SK-N-SH treated with all-trans-retinoic acid at 6 μM for 48 hours (cell line): ENCODE measurements at regions not wholly inside any gene's neighbourhood (a gene's known extent, or its start where the extent isn't known, plus 50 kb on each side); places are given as distances from the start of the nearest gene placed in this dataset.

ENCODE experiments used
- ATAC-seq: fragments of 200-7000 bp; cut with Tn5 transposase; 3 replicates; pipeline ENCODE4 v1.9.1; 2020; ENCODE audit warnings: mild to moderate bottlenecking, moderate library complexity
- ARNTL ChIP-seq: fragments of 450-650 bp; formaldehyde crosslinking; IDR thresholded peaks from 2 replicates; pipeline ENCODE4 v1.5.0; 2020; ENCODE audit warnings: low read depth, mild to moderate bottlenecking, moderate library complexity, borderline replicate concordance
- BACH2 ChIP-seq: fragments of 250-450 bp; sonication (Bioruptor Pico); IDR thresholded peaks from 2 replicates; pipeline ENCODE4 v1.9.0; 2021; ENCODE audit warnings: mild to moderate bottlenecking, borderline replicate concordance
- CSDC2 ChIP-seq: fragments of 250-450 bp; sonication (Bioruptor Pico); IDR thresholded peaks from 2 replicates; pipeline ENCODE4 v1.5.0; 2020; ENCODE audit warnings: mild to moderate bottlenecking, moderate library complexity
- ESRRG ChIP-seq: fragments of 250-450 bp; sonication (Bioruptor Pico); IDR thresholded peaks from 2 replicates; pipeline ENCODE4 v1.6.1; 2021; ENCODE audit warnings: mild to moderate bottlenecking
- GLIS3 ChIP-seq: fragments of 250-450 bp; sonication (Bioruptor Pico); IDR thresholded peaks from 2 replicates; pipeline ENCODE4 v1.5.0; 2020; ENCODE audit warnings: mild to moderate bottlenecking, moderate library complexity
- ISL1 ChIP-seq: fragments of 250-450 bp; sonication (Bioruptor Pico); IDR thresholded peaks from 2 replicates; pipeline ENCODE4 v2.1.2; 2022; ENCODE audit warnings: mild to moderate bottlenecking, moderate library complexity
- OSR1 ChIP-seq: fragments of 250-450 bp; sonication (Bioruptor Pico); IDR thresholded peaks from 2 replicates; pipeline ENCODE4 v1.8.0; 2022; ENCODE audit warnings: moderate library complexity, mild to moderate bottlenecking, inconsistent platforms
- PPARA ChIP-seq: fragments of 250-450 bp; sonication (Bioruptor Pico); IDR thresholded peaks from 2 replicates; pipeline ENCODE4 v1.5.0; 2020; ENCODE audit warnings: mild to moderate bottlenecking, borderline replicate concordance
- RARB ChIP-seq: fragments of 250-450 bp; sonication (Bioruptor Pico); IDR thresholded peaks from 2 replicates; pipeline ENCODE4 v1.8.0; 2021; ENCODE audit warnings: mild to moderate bottlenecking, moderate library complexity
- TCF4 ChIP-seq: fragments of 250-450 bp; sonication (Bioruptor Pico); IDR thresholded peaks from 2 replicates; pipeline ENCODE4 v1.8.0; 2021; ENCODE audit warnings: mild to moderate bottlenecking, moderate library complexity, borderline replicate concordance
- TOX ChIP-seq: fragments of 250-450 bp; sonication (Bioruptor Pico); IDR thresholded peaks from 2 replicates; pipeline ENCODE4 v1.8.0; 2021; ENCODE audit warnings: mild to moderate bottlenecking, moderate library complexity, borderline replicate concordance
- ZC3H10 ChIP-seq: fragments of 250-450 bp; sonication (Bioruptor Pico); IDR thresholded peaks from 2 replicates; pipeline ENCODE4 v1.5.1; 2021; ENCODE audit warnings: mild to moderate bottlenecking, moderate library complexity
- ZFP3 ChIP-seq: fragments of 250-450 bp; sonication (Bioruptor Pico); IDR thresholded peaks from 2 replicates; pipeline ENCODE4 v1.5.0; 2020; ENCODE audit warnings: mild to moderate bottlenecking, moderate library complexity
- ZFP30 ChIP-seq: fragments of 450-650 bp; formaldehyde crosslinking; IDR thresholded peaks from 2 replicates; pipeline ENCODE4 v1.5.0; 2022; ENCODE audit warnings: mild to moderate bottlenecking, moderate library complexity
- ZNF565 ChIP-seq: fragments of 450-650 bp; formaldehyde crosslinking; conservative IDR thresholded peaks from 2 replicates; pipeline ENCODE4 v1.5.0; 2020; ENCODE audit warnings: low read depth, mild to moderate bottlenecking, moderate library complexity
- ZNF70 ChIP-seq: fragments of 450-650 bp; formaldehyde crosslinking; IDR thresholded peaks from 2 replicates; pipeline ENCODE4 v1.5.0; 2020; ENCODE audit warnings: mild to moderate bottlenecking, moderate library complexity
- ZNF8 ChIP-seq: fragments of 450-650 bp; formaldehyde crosslinking; IDR thresholded peaks from 2 replicates; pipeline ENCODE4 v1.5.0; 2020; ENCODE audit warnings: mild to moderate bottlenecking, moderate library complexity
- TF ChIP-seq, protein P1 (sequence below): fragments of 250-450 bp; sonication (Bioruptor Pico); IDR thresholded peaks from 2 replicates; pipeline ENCODE4 v1.8.0; 2021; ENCODE audit warnings: low read depth, mild to moderate bottlenecking, moderate library complexity, borderline replicate concordance
- TF ChIP-seq, protein P2 (sequence below): fragments of 250-450 bp; sonication (Bioruptor Pico); IDR thresholded peaks from 2 replicates; pipeline ENCODE4 v1.5.1; 2020; ENCODE audit warnings: low read depth, mild to moderate bottlenecking, moderate library complexity
- TF ChIP-seq, protein P3 (sequence below): fragments of 250-450 bp; sonication (Bioruptor Pico); IDR thresholded peaks from 2 replicates; pipeline ENCODE4 v1.5.1; 2021; ENCODE audit warnings: mild to moderate bottlenecking, moderate library complexity
- TF ChIP-seq, protein P4 (sequence below): fragments of 250-450 bp; sonication (Bioruptor Pico); IDR thresholded peaks from 2 replicates; pipeline ENCODE4 v1.8.0; 2020; ENCODE audit warnings: mild to moderate bottlenecking, moderate library complexity, borderline replicate concordance

DNA sequence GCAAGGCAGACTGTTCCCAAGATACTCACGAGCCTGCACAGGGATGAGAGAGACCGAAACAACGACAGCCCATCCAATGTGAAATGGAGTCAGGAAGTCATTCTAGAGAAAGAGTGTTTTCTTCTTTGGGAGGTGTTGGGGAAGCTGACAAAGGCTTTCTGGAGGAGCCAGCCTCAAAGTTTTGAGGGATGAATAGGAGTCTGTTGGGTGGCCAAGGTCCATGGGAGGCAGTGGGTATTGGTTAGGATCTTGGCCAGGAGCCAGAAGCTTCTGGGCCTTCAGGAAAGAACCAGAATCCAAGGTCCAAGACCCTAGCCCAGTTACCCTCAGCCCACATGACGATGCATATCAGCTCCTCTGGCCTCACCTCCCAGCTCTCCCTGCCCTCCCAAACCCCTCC is 59.9 kb upstream of the SHISAL1 start:
- TF ChIP-seq ZFP3 (CRISPR knock-in tag): peak; percentile 72; the same call in 1 of the 2 replicates
- no peak for TF ChIP-seq ISL1 (CRISPR knock-in tag)
- no peak for TF ChIP-seq ZNF70 (CRISPR knock-in tag)
- TF ChIP-seq TOX (CRISPR knock-in tag): no peak
- no peak for ATAC-seq

DNA sequence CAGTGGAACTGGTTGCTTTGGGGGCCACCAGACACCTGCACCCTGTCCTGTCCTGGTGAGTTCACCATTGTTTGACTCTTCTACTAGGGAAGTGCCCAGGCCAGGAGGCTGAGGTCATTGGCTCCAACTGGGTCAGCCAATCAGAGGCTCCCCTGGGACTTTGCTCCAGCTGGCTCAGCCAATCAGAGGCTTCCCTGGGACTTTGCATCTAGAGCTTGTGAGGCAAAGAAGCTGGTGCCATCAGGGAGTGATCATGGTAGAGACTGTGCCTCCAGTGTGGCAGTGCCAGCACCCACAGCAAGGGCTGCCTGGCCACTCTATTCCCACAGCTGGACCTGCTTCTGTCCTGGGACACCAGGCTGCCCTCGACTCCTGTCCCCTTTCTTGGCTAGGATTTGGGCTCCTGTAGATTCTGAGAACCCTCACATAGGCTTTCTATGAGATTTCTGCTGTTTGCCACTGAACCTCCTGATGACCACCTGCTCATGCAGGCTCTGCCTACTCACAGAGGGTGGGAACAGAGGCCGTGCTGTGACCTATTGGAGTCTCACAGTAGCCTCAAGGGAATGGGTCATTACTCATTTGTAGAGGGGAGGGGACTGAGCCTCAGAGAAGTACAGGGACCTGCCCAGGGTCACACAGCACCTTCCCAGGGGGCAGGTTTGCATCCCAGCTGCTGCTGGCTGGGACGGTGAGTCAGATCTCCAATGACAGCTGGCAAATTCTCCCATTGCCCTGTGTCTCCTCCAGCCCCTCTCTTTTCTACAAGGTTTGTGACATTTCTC is 59.2 kb upstream of the SHISAL1 start:
- ATAC-seq: no peak; the same call in 2 of the 3 replicates
- TF ChIP-seq GLIS3 (CRISPR knock-in tag) (no peak), ESRRG (CRISPR knock-in tag) (no peak), TOX (CRISPR knock-in tag) (no peak), ZNF565 (CRISPR knock-in tag) (no peak), ZC3H10 (CRISPR knock-in tag) (no peak), ZFP30 (no peak), BACH2 (CRISPR knock-in tag) (no peak), ZNF70 (CRISPR knock-in tag) (no peak), TCF4 (no peak), CSDC2 (CRISPR knock-in tag) (no peak), PPARA (CRISPR knock-in tag) (no peak), ARNTL (CRISPR knock-in tag) (no peak), ZNF8 (CRISPR knock-in tag) (no peak), ISL1 (CRISPR knock-in tag) (no peak), RARB (CRISPR knock-in tag) (no peak), OSR1 (no peak)
- TF ChIP-seq, protein P1, sequence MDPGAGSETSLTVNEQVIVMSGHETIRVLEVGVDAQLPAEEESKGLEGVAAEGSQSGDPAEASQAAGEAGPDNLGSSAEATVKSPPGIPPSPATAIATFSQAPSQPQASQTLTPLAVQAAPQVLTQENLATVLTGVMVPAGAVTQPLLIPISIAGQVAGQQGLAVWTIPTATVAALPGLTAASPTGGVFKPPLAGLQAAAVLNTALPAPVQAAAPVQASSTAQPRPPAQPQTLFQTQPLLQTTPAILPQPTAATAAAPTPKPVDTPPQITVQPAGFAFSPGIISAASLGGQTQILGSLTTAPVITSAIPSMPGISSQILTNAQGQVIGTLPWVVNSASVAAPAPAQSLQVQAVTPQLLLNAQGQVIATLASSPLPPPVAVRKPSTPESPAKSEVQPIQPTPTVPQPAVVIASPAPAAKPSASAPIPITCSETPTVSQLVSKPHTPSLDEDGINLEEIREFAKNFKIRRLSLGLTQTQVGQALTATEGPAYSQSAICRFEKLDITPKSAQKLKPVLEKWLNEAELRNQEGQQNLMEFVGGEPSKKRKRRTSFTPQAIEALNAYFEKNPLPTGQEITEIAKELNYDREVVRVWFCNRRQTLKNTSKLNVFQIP (CRISPR knock-in tag): no peak
- TF ChIP-seq, protein P2, sequence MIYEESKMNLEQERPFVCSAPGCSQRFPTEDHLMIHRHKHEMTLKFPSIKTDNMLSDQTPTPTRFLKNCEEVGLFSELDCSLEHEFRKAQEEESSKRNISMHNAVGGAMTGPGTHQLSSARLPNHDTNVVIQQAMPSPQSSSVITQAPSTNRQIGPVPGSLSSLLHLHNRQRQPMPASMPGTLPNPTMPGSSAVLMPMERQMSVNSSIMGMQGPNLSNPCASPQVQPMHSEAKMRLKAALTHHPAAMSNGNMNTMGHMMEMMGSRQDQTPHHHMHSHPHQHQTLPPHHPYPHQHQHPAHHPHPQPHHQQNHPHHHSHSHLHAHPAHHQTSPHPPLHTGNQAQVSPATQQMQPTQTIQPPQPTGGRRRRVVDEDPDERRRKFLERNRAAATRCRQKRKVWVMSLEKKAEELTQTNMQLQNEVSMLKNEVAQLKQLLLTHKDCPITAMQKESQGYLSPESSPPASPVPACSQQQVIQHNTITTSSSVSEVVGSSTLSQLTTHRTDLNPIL (CRISPR knock-in tag): no peak
- TF ChIP-seq, protein P3, sequence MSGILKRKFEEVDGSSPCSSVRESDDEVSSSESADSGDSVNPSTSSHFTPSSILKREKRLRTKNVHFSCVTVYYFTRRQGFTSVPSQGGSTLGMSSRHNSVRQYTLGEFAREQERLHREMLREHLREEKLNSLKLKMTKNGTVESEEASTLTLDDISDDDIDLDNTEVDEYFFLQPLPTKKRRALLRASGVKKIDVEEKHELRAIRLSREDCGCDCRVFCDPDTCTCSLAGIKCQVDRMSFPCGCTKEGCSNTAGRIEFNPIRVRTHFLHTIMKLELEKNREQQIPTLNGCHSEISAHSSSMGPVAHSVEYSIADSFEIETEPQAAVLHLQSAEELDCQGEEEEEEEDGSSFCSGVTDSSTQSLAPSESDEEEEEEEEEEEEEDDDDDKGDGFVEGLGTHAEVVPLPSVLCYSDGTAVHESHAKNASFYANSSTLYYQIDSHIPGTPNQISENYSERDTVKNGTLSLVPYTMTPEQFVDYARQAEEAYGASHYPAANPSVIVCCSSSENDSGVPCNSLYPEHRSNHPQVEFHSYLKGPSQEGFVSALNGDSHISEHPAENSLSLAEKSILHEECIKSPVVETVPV (CRISPR knock-in tag): no peak
- TF ChIP-seq, protein P4, sequence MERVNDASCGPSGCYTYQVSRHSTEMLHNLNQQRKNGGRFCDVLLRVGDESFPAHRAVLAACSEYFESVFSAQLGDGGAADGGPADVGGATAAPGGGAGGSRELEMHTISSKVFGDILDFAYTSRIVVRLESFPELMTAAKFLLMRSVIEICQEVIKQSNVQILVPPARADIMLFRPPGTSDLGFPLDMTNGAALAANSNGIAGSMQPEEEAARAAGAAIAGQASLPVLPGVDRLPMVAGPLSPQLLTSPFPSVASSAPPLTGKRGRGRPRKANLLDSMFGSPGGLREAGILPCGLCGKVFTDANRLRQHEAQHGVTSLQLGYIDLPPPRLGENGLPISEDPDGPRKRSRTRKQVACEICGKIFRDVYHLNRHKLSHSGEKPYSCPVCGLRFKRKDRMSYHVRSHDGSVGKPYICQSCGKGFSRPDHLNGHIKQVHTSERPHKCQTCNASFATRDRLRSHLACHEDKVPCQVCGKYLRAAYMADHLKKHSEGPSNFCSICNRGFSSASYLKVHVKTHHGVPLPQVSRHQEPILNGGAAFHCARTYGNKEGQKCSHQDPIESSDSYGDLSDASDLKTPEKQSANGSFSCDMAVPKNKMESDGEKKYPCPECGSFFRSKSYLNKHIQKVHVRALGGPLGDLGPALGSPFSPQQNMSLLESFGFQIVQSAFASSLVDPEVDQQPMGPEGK (CRISPR knock-in tag): no peak
- TF ChIP-seq, all 23 proteins: peak for 0

DNA sequence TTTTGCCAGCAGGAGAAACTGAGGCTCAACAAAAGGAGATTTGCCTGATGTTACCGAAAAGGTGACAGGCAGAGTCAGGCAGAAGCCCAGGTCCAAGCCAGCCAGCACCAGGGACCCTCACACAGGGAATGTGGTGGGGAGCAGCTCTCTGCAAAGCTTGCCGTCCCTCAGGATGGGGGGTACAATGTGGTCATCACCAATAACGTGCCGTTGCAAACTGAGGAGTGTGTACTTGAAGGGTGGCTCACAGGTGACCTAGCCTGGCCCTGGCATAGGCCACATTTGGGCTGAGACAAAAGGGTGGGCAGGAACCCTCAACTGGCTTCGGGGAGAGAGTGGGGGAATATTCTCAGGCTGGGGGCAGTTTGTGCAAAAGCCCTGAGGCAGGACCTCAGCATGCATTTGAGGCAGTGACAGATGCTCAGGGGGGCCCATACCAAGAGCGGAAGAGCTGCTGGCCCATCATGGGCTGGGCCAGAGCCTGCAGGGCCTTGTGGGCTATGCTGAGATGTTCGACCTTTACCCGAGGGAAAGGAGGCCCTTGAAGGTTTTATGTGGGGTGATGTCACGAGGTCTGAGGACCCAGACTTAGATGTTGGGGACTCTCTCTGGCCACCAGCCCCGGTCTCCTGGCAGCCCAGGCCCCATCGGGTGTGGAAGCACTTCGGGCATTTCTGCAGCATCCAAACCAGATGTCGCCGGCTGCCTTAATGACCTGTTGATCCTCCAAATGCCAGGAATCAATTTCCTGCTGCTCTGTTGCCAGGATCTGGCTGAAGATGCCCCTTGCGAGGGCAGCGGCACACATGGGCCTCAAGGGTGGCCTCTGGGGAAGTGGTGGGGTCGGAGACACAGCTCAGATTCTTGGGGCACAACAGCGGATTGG is 57.4 kb upstream of the SHISAL1 start:
- no peak for ATAC-seq
- TF ChIP-seq ZNF565 (CRISPR knock-in tag): no peak
- no peak for TF ChIP-seq ZNF70 (CRISPR knock-in tag)
- TF ChIP-seq ISL1 (CRISPR knock-in tag): no peak
- TF ChIP-seq PPARA (CRISPR knock-in tag): no peak
- TF ChIP-seq ZNF8 (CRISPR knock-in tag): no peak
- no peak for TF ChIP-seq TCF4
- no peak for TF ChIP-seq ZFP30
- no peak for TF ChIP-seq RARB (CRISPR knock-in tag)
- TF ChIP-seq, protein P3 (CRISPR knock-in tag): no peak
- no peak for TF ChIP-seq ZFP3 (CRISPR knock-in tag)
- TF ChIP-seq, protein P4 (CRISPR knock-in tag): no peak
- no peak for TF ChIP-seq ZC3H10 (CRISPR knock-in tag)
- no peak for TF ChIP-seq OSR1
- TF ChIP-seq ESRRG (CRISPR knock-in tag): no peak
